Ramos (cell line): ENCODE measurements at regions not wholly inside any gene's neighbourhood (a gene's known extent, or its start where the extent isn't known, plus 50 kb on each side); places are given as distances from the start of the nearest gene placed in this dataset.

ENCODE experiments used
- in situ Hi-C: fragments of 300-500 bp; cut with MboI; formaldehyde crosslinking; loops from one replicate; pipeline ENCODE4 v1.14.3; 2022; ENCODE audit warnings: low sequenced_read_pairs; ENCODE audit not compliant: unreplicated experiment

GRCh38 chr9:109549386-109549785 lies 51.3 kb upstream of the PTPN3 start:
- in situ Hi-C loops, result no loop called here

- in situ Hi-C loops, result no loop called here
These were observed 53.5 kb upstream of the PTPN3 start for GRCh38 chr9:109551651-109552050.

- in situ Hi-C loops, result no loop called here
These were observed 57.1 kb upstream of the PTPN3 start for GRCh38 chr9:109555215-109555614.

- in situ Hi-C loops, result no loop called here
These were observed 58.0 kb upstream of the PTPN3 start for GRCh38 chr9:109556061-109556460.

GRCh38 chr9:109556786-109557185 lies 58.7 kb upstream of the PTPN3 start:
- in situ Hi-C loops, result no loop called here

- in situ Hi-C loops, result no loop called here
These were observed 59.4 kb upstream of the PTPN3 start for GRCh38 chr9:109557481-109557880.

DNA sequence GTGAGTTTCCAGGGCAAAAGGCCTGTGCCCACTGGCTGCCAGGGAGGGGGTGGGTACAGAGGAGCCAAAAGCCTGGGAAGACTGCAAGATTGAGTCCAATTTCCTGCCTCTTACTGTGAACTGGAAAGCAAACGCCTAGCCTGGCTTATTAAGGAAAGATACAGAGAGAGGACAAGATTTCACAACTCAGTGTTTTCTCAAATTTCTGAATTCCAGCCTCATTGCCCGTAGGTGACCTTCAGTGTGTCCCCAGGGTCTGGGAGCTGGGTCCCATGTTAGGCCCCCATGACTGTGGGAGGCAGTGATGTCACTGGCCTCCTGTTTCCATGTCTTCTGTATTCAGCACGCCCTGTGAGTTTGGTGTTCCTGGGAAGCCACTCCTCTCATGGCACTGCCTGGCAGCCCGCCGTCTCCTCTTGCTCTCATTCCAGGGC lies 60.6 kb upstream of the PTPN3 start:
- in situ Hi-C loops, result no loop called here

DNA sequence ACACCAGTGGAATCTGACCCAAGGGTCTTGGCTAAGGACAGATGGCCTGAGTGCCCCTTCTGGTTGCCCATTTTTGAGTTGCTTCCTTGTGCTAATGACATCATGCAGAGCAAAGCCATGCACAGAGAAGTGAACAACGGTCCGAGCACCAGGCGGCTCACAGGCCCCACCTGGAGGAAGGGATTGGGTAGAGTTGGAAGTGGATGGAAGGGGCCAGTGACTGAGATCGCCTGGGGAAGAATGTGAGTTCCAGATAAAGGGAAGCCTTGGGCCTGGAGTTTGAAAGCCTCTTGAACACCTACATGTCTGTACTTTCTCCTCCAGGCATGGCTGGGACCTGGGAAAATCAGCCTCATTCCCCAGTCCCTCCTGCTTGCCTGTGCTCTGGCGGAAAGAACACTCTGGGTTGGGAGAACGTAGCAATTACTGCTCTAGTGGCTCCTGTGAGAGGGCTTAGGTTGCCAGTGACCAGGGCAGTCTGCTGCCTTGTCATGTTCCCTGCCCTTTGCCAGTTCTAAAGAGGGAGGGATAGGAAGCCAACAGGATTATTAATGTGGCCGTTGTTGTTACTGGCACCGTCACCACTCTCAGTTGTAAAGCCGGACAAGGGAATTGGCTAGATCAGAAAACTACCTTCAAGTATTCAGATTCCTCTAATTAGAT lies 62.5 kb upstream of the PTPN3 start:
- in situ Hi-C loops, result no loop called here

DNA sequence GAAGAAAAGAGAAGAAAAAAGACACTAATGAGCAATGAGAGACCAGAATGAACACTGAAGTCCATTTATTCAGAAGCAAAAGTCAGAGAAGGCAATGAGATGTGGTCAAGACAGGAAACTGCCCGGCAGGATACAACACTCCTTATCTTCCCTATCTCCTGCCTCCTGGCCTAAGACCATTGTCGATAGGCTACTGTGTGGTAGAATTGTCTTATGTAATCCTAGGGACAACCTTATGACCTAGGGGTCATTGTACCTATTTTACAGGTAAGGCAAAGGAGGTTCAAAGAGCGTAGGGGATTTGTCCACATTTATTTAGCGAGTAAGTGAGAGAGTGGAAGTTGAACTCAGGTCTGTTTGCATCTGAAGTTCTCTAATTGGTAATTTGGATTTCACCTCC lies 63.0 kb upstream of the PTPN3 start:
- in situ Hi-C loops, result no loop called here

DNA sequence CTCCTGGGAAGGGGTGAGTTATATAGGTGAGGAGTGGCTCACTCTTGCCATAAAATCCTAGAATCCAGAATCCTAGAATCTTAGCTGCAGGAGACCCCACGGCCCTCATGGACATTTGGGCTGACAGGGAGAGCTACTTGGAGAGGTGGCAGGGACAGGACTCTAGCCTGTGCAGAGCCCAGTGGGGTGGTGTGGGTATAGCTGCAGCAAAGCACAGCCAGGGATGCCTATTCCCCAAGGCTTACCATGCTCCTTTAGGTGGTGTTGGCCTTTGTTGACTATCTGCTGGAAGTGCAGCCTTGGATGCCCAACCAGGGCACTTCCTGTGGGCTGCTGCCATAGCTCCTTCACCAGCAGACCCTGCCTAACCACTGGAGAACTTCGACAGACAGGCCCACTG lies 70.0 kb upstream of the PTPN3 start:
- in situ Hi-C loops, result no loop called here

DNA sequence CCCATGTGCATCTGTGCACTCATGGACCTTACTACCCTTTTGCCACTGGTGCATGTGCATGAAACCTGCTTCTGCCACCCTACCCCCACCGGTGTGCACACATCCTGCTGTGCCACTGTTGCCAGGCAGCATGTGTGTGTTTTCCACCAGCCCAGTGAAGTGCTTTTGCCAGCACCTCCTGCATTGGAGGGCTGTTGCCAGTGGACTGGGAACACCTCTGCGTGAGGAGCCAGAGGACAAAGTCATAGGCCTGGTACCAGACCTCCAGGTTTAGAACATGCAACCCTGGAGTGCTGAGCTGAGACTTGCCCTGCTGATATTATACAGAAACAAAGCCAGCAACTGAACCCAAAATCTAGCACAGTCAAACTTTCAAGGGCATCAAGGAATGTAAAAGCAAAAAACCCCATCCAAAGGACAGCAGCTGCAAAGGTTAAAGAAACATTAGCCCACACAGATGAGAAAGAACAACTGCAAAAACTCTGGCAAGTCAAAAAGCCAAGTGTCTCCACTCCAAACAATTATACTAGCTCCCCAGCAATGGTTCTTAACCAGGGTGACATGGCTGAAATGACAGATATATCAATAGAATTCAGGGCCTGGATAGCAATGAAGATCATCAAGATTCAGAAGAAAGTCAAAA lies 70.6 kb upstream of the PTPN3 start:
- in situ Hi-C loops, result no loop called here

DNA sequence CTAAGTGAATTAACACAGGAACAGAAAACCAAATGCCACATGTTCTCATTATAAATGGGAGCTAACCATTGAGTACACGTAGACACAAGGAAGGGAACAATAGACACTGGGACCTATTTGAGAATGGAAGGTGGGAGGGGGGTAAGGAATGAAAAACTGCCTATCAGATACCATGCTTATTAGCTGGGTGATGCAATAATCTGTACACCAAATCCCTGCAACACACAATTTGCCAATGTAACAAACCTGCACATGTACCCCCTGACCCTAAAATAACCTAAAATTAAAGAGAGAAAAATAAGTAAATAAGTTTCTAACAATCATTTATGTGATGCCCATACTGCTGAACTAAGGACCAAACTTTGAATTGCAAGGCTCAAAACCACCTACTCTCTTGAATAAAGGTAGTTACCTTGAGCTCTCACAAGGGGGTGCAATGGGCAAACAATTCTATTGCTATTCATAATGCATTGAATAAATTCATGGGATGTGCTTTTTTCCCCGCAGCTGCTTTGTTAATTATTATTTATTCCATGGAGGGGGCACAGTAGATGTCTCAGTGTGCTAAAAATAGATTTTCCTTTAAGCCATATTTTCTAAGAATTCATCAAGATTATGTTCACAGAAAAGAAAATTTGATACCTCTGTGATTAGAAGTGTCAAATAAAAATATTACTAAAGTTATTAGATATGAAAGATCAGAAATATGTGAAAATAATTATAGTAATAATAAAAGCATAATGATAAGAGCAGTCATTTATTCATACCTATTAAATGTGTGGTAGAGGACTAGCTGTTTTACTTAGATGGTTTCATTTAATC lies 76.2 kb upstream of the PTPN3 start:
- in situ Hi-C loops, result loop anchor here (10.0 kb wide), 1 partner anchor 631 kb away; the partner anchor contains the start of gene C9orf152

GRCh38 chr9:109576762-109577161 lies 78.7 kb upstream of the PTPN3 start:
- in situ Hi-C loops, result loop anchor here (10.0 kb wide), 1 partner anchor 628 kb away; the partner anchor contains the start of gene C9orf152

DNA sequence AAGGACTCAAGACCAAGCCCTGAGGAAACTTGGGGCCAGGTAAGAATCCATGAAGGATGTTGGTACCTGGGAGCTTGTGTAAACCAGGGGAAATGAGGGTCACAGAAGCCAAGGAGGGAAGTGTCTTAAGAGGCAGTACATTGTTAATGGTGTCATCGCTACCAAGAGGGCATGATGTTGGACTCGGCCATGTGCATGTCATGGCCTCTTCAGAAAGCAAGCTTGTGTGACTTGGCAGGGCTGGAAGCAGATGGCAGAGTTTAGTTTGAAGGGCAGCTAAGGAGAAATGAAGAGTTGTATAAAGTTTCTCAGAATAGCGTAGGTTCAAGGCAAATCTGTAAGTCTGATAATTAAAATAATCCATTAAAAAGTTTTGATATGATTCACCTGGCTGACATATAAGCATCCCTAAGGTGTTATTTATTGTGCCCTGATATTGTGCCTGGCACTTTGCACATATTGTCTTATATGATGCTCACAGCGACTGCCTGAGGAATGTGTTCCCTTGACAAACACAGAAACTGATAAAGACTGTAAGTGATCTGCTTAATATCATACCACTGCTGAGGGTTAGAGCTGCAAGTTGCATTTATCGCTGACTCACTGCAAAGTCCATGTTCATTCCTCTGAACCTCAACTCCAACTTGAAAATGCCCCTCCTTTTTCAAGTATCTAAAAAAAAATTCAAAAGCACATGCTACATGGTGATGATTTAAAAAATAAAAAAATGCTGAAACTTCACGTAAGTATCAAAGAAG lies 81.3 kb upstream of the PTPN3 start:
- in situ Hi-C loops, result loop anchor here (10.0 kb wide), 1 partner anchor 625 kb away; the partner anchor contains the start of gene C9orf152

DNA sequence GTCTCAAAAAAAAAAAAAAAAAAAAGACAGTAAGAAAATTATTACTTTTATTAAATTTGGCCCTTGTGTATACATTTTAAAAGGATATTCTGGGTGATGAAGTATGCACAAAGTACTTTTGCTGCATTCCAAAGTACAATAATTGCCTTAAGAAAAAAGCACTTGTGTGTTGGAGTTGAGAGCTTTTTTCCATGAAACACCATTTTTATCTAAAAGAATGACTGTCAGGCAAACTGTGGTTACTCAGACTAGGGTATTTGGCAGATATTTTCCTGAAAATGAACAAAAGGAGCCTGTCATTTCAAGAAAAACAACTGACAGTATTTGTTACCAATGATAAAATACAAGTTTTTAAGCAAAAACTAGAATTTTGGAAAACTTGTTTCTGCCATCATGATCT lies 84.3 kb upstream of the PTPN3 start:
- in situ Hi-C loops, result no loop called here

- in situ Hi-C loops, result no loop called here
These were observed 86.1 kb upstream of the PTPN3 start for GRCh38 chr9:109584205-109584604.

- in situ Hi-C loops, result no loop called here
These were observed 87.7 kb upstream of the PTPN3 start for GRCh38 chr9:109585796-109586195.

GRCh38 chr9:109586993-109587392 lies 88.9 kb upstream of the PTPN3 start:
- in situ Hi-C loops, result no loop called here

GRCh38 chr9:109588415-109588814 lies 90.3 kb upstream of the PTPN3 start:
- in situ Hi-C loops, result no loop called here

GRCh38 chr9:109590966-109591365 lies 92.9 kb upstream of the PTPN3 start:
- in situ Hi-C loops, result no loop called here
